ENCODE measurements at regions not wholly inside any gene's neighbourhood (a gene's known extent, or its start where the extent isn't known, plus 50 kb on each side); places are given as distances from the start of the nearest gene placed in this dataset.

DNA sequence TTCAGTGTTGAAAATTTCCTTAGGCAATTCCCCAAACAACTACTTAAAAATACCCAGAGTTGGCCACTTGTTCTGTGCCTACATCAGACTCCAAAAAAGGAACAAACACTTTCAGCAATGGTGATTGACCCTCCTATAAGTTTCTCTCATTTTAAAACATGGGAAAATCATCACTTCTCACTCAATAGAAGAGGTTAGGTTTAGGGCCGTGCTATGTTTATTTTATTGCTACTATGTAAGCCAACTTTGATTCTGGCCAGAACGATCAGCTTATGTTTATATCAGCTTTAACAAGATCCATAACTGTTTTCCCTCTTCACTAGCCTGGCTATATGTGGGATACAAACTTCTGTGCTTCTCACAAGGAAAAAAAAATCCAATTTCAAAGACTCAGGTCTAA, 133.1 kb downstream of the MTNR1A start:
- no peaks in the 10 kb centered on the region for H3K79me1 ChIP-seq (ENCODE audit: low read depth in 1 of 2, low read length in 2 of 2)
- ChIA-PET CTCF (no interaction called here), POLR2A (ENCODE audit: unreplicated experiment) (no interaction called here)
- H3K4me2 ChIP-seq (ENCODE audit: low read depth, low read length): no peak overlapping the region
- TF ChIP-seq CHD1 (IDR thresholded peaks at IDR 0.05; ENCODE audit: low read depth, low read length) (no peak), RAD21 (IDR thresholded peaks at IDR 0.05; ENCODE audit: low read length) (no peak), RCOR1 (IDR thresholded peaks at IDR 0.05; ENCODE audit: insufficient replicate concordance, low read length) (no peak), FOS (IDR thresholded peaks at IDR 0.05; ENCODE audit: low read depth, low read length) (no peak), MAZ (IDR thresholded peaks at IDR 0.05; ENCODE audit: borderline replicate concordance, low read depth, low read length) (no peak)
- ATAC-seq (ENCODE audit: low read depth) (no peak), DNase-seq (no peak)
- H3K9me1 ChIP-seq (ENCODE audit: insufficient read depth, low read length): no peaks in the 10 kb centered on the region
- H2BK20ac ChIP-seq (ENCODE audit: low read depth, low read length): no peak overlapping the region
- H3K4me3 ChIP-seq (ENCODE audit: insufficient read depth, low read depth, low read length): no peak overlapping the region
- no peak overlapping the region for H3K18ac ChIP-seq (ENCODE audit: low read depth, low read length)
- dilution Hi-C loops (cut with HindIII; ENCODE audit: low sequenced_read_pairs, unreplicated experiment): no loop called here
- H3K4me1 ChIP-seq (ENCODE audit: control insufficient read depth, insufficient read depth, low read length): no peaks in the 10 kb centered on the region
- H4K5ac ChIP-seq (ENCODE audit: low read depth, low read length): no peak overlapping the region
- H2AFZ ChIP-seq (replicated peaks; ENCODE audit: low read length, poor library complexity): no peak overlapping the region
- H3K36me3 ChIP-seq (ENCODE audit: control insufficient read depth, insufficient read depth, low read length): no peaks in the 10 kb centered on the region
- intact Hi-C loops (cut with micrococcal nuclease): no loop called here
- no peak overlapping the region for H4K8ac ChIP-seq (ENCODE audit: low read depth in 2 of 2, low read length in 2 of 2)
- no peaks in the 10 kb centered on the region for H4K20me1 ChIP-seq (ENCODE audit: insufficient read depth, low read length)
- no TSS peak for BruUV-seq (replicated peaks)
- H4K91ac ChIP-seq (ENCODE audit: insufficient read depth, low read depth, low read length): no peak overlapping the region
- H2AK9ac ChIP-seq (replicated peaks; ENCODE audit: low read depth, low read length, poor library complexity): no peak overlapping the region
- in situ Hi-C loops (cut with MboI; ENCODE audit: low sequenced_read_pairs): no loop called here
- no peak overlapping the region for H3K4ac ChIP-seq (ENCODE audit: low read depth, low read length)
- H3K56ac ChIP-seq (ENCODE audit: extremely low read depth, insufficient read depth, low read length): no peak overlapping the region
- no CpG with 5 or more reads among the region's 2 CpGs for WGBS, 2 experiments (ENCODE audit: extremely low coverage in 2 of 2, insufficient read length in 1 of 2)
- H3K14ac ChIP-seq (replicated peaks; ENCODE audit: low read depth, low read length): no peak overlapping the region
- no peaks in the 10 kb centered on the region for H3K9me3 ChIP-seq (ENCODE audit: control insufficient read depth, insufficient read depth, low read length)
- no peak overlapping the region for H2BK15ac ChIP-seq (ENCODE audit: low read depth, low read length)
- no peak overlapping the region for H2AK5ac ChIP-seq (ENCODE audit: low read depth, low read length)
- H2BK5ac ChIP-seq (ENCODE audit: low read depth, low read length, poor library complexity, severe bottlenecking): no peak overlapping the region
- no peak overlapping the region for H2BK120ac ChIP-seq (ENCODE audit: low read depth, low read length)
- no peak overlapping the region for H3K23ac ChIP-seq (ENCODE audit: low read depth, low read length)
- no peaks in the 10 kb centered on the region for H3K27me3 ChIP-seq (ENCODE audit: control insufficient read depth, insufficient read depth, low read length)
- H3K27ac ChIP-seq (ENCODE audit: insufficient read depth, low read length): no peak overlapping the region
- no peak overlapping the region for H3K9ac ChIP-seq (ENCODE audit: low read depth, low read length)
